WERI-Rb-1 (cell line): ENCODE measurements at regions not wholly inside any gene's neighbourhood (a gene's known extent, or its start where the extent isn't known, plus 50 kb on each side); places are given as distances from the start of the nearest gene placed in this dataset.

ENCODE experiments used
- DNase-seq: peaks from one replicate; pipeline ENCODE4 v3.0.0-alpha.2; 2020
- H3K27ac ChIP-seq: fragments of 250-450 bp; sonication (Bioruptor Pico); 2 replicates; pipeline ENCODE4 v1.5.1; 2020; ENCODE audit warnings: mild to moderate bottlenecking, moderate library complexity
- H3K27me3 ChIP-seq: fragments of 250-450 bp; sonication (Bioruptor Pico); 2 replicates; pipeline ENCODE4 v1.5.1; 2021; ENCODE audit warnings: mild to moderate bottlenecking, low read depth, moderate library complexity; ENCODE audit not compliant: insufficient read depth, severe bottlenecking
- H3K36me3 ChIP-seq: fragments of 250-450 bp; sonication (Bioruptor Pico); 2 replicates; pipeline ENCODE4 v1.5.1; 2020; ENCODE audit warnings: mild to moderate bottlenecking, moderate library complexity
- H3K4me3 ChIP-seq: 2 replicates; pipeline ENCODE4 v1.5.1; 2011; ENCODE audit warnings: low read depth, mild to moderate bottlenecking, control low read depth, low read length
- H3K9me3 ChIP-seq: fragments of 250-450 bp; sonication (Bioruptor Pico); 2 replicates; pipeline ENCODE4 v1.5.1; 2021; ENCODE audit warnings: mild to moderate bottlenecking, moderate library complexity; ENCODE audit not compliant: severe bottlenecking
- TF ChIP-seq, protein P1 (sequence below): IDR thresholded peaks from 2 replicates; pipeline ENCODE4 v1.5.1; 2011; ENCODE audit warnings: low read depth, mild to moderate bottlenecking, control low read depth, inconsistent platforms, low read length

GRCh38 chr10:78476156-78476555 is 442.5 kb downstream of the RPS24 start:
- Histone ChIP-seq H3K27ac (no peak overlapping the region), H3K4me3 (no peak overlapping the region), H3K9me3 (no peaks in the 10 kb centered on the region), H3K27me3 (no peaks in the 10 kb centered on the region), H3K36me3 (no peaks in the 10 kb centered on the region)
- TF ChIP-seq, protein P1, sequence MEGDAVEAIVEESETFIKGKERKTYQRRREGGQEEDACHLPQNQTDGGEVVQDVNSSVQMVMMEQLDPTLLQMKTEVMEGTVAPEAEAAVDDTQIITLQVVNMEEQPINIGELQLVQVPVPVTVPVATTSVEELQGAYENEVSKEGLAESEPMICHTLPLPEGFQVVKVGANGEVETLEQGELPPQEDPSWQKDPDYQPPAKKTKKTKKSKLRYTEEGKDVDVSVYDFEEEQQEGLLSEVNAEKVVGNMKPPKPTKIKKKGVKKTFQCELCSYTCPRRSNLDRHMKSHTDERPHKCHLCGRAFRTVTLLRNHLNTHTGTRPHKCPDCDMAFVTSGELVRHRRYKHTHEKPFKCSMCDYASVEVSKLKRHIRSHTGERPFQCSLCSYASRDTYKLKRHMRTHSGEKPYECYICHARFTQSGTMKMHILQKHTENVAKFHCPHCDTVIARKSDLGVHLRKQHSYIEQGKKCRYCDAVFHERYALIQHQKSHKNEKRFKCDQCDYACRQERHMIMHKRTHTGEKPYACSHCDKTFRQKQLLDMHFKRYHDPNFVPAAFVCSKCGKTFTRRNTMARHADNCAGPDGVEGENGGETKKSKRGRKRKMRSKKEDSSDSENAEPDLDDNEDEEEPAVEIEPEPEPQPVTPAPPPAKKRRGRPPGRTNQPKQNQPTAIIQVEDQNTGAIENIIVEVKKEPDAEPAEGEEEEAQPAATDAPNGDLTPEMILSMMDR, result no peak
- DNase-seq, result no peak

- H3K4me3 ChIP-seq, result no peak overlapping the region
- H3K36me3 ChIP-seq, result no peaks in the 10 kb centered on the region
- H3K27ac ChIP-seq, result no peak overlapping the region
- no peaks in the 10 kb centered on the region for H3K27me3 ChIP-seq
- no peak for DNase-seq
- H3K9me3 ChIP-seq, result no peaks in the 10 kb centered on the region
- TF ChIP-seq, protein P1, result no peak
Observed at GRCh38 chr10:78476844-78477243, 443.2 kb downstream of the RPS24 start.

GRCh38 chr10:78478919-78479318 is 445.3 kb downstream of the RPS24 start:
- no peaks in the 10 kb centered on the region for H3K27me3 ChIP-seq
- TF ChIP-seq, protein P1, result no peak
- H3K4me3 ChIP-seq, result no peak overlapping the region
- H3K9me3 ChIP-seq, result no peaks in the 10 kb centered on the region
- no peak for DNase-seq
- no peak overlapping the region for H3K27ac ChIP-seq
- no peaks in the 10 kb centered on the region for H3K36me3 ChIP-seq

- H3K27ac ChIP-seq, result no peak overlapping the region
- no peak overlapping the region for H3K4me3 ChIP-seq
- TF ChIP-seq, protein P1, result no peak
- H3K9me3 ChIP-seq, result no peaks in the 10 kb centered on the region
- no peaks in the 10 kb centered on the region for H3K36me3 ChIP-seq
- no peak for DNase-seq
- no peaks in the 10 kb centered on the region for H3K27me3 ChIP-seq
Observed at GRCh38 chr10:78479467-78479866, 445.8 kb downstream of the RPS24 start.

DNA sequence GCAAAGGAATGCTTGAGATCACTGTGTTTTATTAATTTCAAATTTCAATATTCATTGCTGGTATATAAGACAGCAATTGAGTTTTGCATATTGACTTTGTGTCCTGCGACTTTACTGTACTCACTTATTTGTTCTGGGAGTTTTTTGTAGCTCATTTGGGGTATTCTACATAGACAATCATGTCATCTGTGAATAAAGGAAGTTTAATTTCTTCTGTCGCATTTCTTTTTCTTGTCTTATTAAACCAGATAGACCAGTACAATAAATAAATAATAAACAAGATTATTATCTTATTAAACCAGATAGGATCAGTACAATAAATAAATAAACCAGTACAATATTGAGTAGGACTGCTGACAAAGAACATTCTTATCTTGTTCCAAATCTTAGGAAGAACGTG is 448.2 kb downstream of the RPS24 start:
- H3K4me3 ChIP-seq, result no peak overlapping the region
- H3K27ac ChIP-seq, result no peak overlapping the region
- no peaks in the 10 kb centered on the region for H3K36me3 ChIP-seq
- H3K27me3 ChIP-seq, result no peaks in the 10 kb centered on the region
- no peaks in the 10 kb centered on the region for H3K9me3 ChIP-seq
- TF ChIP-seq, protein P1, result no peak
- DNase-seq, result no peak

- Histone ChIP-seq H3K9me3 (no peaks in the 10 kb centered on the region), H3K36me3 (no peaks in the 10 kb centered on the region), H3K27ac (no peak overlapping the region), H3K27me3 (no peaks in the 10 kb centered on the region), H3K4me3 (no peak overlapping the region)
- TF ChIP-seq, protein P1, result no peak
- DNase-seq, result no peak
Observed at GRCh38 chr10:78483641-78484040, 450.0 kb downstream of the RPS24 start.
